Spleen (tissue), 7 donors: ENCODE measurements at regions not wholly inside any gene's neighbourhood (a gene's known extent, or its start where the extent isn't known, plus 50 kb on each side); places are given as distances from the start of the nearest gene placed in this dataset.

Source experiments
- POLR2A ChIP-seq, 3 donors: fragments of 450-650 bp; IDR thresholded peaks; one replicate each; pipeline ENCODE4 v1.5.1; 2017; ENCODE audit warnings: antibody characterized with exemption in 3 of 3, mild to moderate bottlenecking in 1 of 3
- POLR2AphosphoS5 ChIP-seq, 3 donors: sonication (generic); formaldehyde crosslinking; IDR thresholded peaks; one replicate each; pipeline ENCODE4 v1.5.1; 2017; ENCODE audit warnings: antibody characterized with exemption in 3 of 3
- TF ChIP-seq, protein P1 (sequence below), 11 experiments: fragments of 200-600 bp in 7 of 11; fragments of 450-650 bp in 4 of 11; sonication (generic) in 4 of 11; IDR thresholded peaks in 8 of 11; conservative IDR thresholded peaks in 3 of 11; 1 replicate in 7 of 11; 2 replicates in 4 of 11; pipeline versions ENCODE4 v1.4.0 to v1.8.0; 2016 to 2021; ENCODE audit warnings: antibody characterized with exemption in 11 of 11, inconsistent platforms in 4 of 11, mild to moderate bottlenecking in 1 of 11
- donor health status: DM: no; HTN: no; CAD: no; lungs with moderate emphysema.
- donor health status: DM: no; HTN: no; CAD: no.
- donor health status: DM: no; HTN: no; CAD: no.

- TF ChIP-seq, protein P1, sequence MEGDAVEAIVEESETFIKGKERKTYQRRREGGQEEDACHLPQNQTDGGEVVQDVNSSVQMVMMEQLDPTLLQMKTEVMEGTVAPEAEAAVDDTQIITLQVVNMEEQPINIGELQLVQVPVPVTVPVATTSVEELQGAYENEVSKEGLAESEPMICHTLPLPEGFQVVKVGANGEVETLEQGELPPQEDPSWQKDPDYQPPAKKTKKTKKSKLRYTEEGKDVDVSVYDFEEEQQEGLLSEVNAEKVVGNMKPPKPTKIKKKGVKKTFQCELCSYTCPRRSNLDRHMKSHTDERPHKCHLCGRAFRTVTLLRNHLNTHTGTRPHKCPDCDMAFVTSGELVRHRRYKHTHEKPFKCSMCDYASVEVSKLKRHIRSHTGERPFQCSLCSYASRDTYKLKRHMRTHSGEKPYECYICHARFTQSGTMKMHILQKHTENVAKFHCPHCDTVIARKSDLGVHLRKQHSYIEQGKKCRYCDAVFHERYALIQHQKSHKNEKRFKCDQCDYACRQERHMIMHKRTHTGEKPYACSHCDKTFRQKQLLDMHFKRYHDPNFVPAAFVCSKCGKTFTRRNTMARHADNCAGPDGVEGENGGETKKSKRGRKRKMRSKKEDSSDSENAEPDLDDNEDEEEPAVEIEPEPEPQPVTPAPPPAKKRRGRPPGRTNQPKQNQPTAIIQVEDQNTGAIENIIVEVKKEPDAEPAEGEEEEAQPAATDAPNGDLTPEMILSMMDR (IDR thresholded peaks at IDR 0.05 in 8 of 11, conservative IDR thresholded peaks at IDR 0.05 in 3 of 11): no peak
- TF ChIP-seq POLR2A (IDR thresholded peaks at IDR 0.05) (no peak), POLR2AphosphoS5 (IDR thresholded peaks at IDR 0.05) (no peak)
Observed at GRCh38 chrX:47723689-47724088, 64.7 kb upstream of the UXT start.
